HG03196 (cell line): ENCODE measurements at regions not wholly inside any gene's neighbourhood (a gene's known extent, or its start where the extent isn't known, plus 50 kb on each side); places are given as distances from the start of the nearest gene placed in this dataset.
"Not testable (repeated sequence)": the region's sequence is repeated elsewhere in the genome, so short reads cannot be mapped to it uniquely, and the experiment has no call there.

Source experiments
- ATAC-seq: cut with Tn5 transposase; IDR thresholded peaks from one replicate; pipeline ENCODE4 v1.9.1; 2021; ENCODE audit not compliant: unreplicated experiment

GRCh38 chr4:123667496-123667895 is 270.9 kb downstream of the SPRY1 start:
- no peak for ATAC-seq

- ATAC-seq: no peak
Measured at GRCh38 chr4:123667991-123668390, 271.4 kb downstream of the SPRY1 start.

GRCh38 chr4:123671636-123672404 is 275.2 kb downstream of the SPRY1 start:
- peak; percentile 94 for ATAC-seq

GRCh38 chr4:123672987-123673386 is 276.4 kb downstream of the SPRY1 start:
- ATAC-seq: no peak

- ATAC-seq: no peak
Measured at GRCh38 chr4:123673971-123674370, 277.4 kb downstream of the SPRY1 start.

- ATAC-seq: no peak
Measured at GRCh38 chr4:123674762-123675465, 278.3 kb downstream of the SPRY1 start.

GRCh38 chr4:123675567-123675966 is 279.0 kb downstream of the SPRY1 start:
- ATAC-seq: no peak

GRCh38 chr4:123676071-123676889 is 279.7 kb downstream of the SPRY1 start:
- no peak for ATAC-seq

- no peak for ATAC-seq
Measured at GRCh38 chr4:123676890-123677229, 280.3 kb downstream of the SPRY1 start.

GRCh38 chr4:123682931-123683330 is 286.3 kb downstream of the SPRY1 start:
- ATAC-seq: no peak

GRCh38 chr4:123684937-123685336 is 288.3 kb downstream of the SPRY1 start:
- ATAC-seq: not testable (repeated sequence)

- not testable (repeated sequence) for ATAC-seq
Measured at GRCh38 chr4:123695531-123695930, 298.9 kb downstream of the SPRY1 start.

- no peak for ATAC-seq
Measured at GRCh38 chr4:123696687-123697086, 300.1 kb downstream of the SPRY1 start.

GRCh38 chr4:123698556-123698955 is 302.0 kb downstream of the SPRY1 start:
- no peak for ATAC-seq

GRCh38 chr4:123699880-123700771 is 303.5 kb downstream of the SPRY1 start:
- ATAC-seq: no peak

- no peak for ATAC-seq
Measured at GRCh38 chr4:123701131-123701575, 304.6 kb downstream of the SPRY1 start.

- ATAC-seq: no peak
Measured at GRCh38 chr4:123705419-123705818, 308.8 kb downstream of the SPRY1 start.

- no peak for ATAC-seq
Measured at GRCh38 chr4:123706973-123707372, 310.4 kb downstream of the SPRY1 start.

- ATAC-seq: no peak
Measured at GRCh38 chr4:123708902-123709301, 312.3 kb downstream of the SPRY1 start.

- ATAC-seq: no peak
Measured at GRCh38 chr4:123709336-123709735, 312.7 kb downstream of the SPRY1 start.

GRCh38 chr4:123731035-123731434 is 334.4 kb downstream of the SPRY1 start:
- ATAC-seq: no peak
